Liver (tissue), 3 donors: ENCODE measurements at regions not wholly inside any gene's neighbourhood (a gene's known extent, or its start where the extent isn't known, plus 50 kb on each side); places are given as distances from the start of the nearest gene placed in this dataset.

ENCODE experiments used
- EGR1 ChIP-seq, 2 donors: IDR thresholded peaks; 2 replicates each; pipeline ENCODE4 v1.6.1; 2016 to 2018; ENCODE audit warnings: antibody characterized with exemption in 2 of 2, low read depth in 2 of 2
- FOXA1 ChIP-seq: IDR thresholded peaks from 2 replicates; pipeline ENCODE4 v1.6.1; 2016; ENCODE audit warnings: antibody characterized with exemption
- GABPA ChIP-seq, 2 donors: IDR thresholded peaks in 1 of 2; conservative IDR thresholded peaks in 1 of 2; 2 replicates each; pipeline ENCODE4 v1.6.1; 2016; ENCODE audit warnings: antibody characterized with exemption in 2 of 2, mild to moderate bottlenecking in 1 of 2, moderate library complexity in 1 of 2
- MAX ChIP-seq: IDR thresholded peaks from 2 replicates; pipeline ENCODE4 v1.6.1; 2016; ENCODE audit warnings: antibody characterized with exemption
- NR2F2 ChIP-seq: IDR thresholded peaks from 2 replicates; pipeline ENCODE4 v1.6.1; 2016; ENCODE audit warnings: antibody characterized with exemption
- RAD21 ChIP-seq, 2 donors: IDR thresholded peaks; 2 replicates each; pipeline ENCODE4 v1.6.1; 2016; ENCODE audit warnings: antibody characterized with exemption in 2 of 2, mild to moderate bottlenecking in 2 of 2
- REST ChIP-seq: IDR thresholded peaks from 2 replicates; pipeline ENCODE4 v1.6.1; 2016; ENCODE audit warnings: antibody characterized with exemption, mild to moderate bottlenecking
- RXRA ChIP-seq, 2 donors: IDR thresholded peaks; 2 replicates each; pipeline ENCODE4 v1.6.1; 2017 to 2018; ENCODE audit warnings: antibody characterized with exemption in 2 of 2, mild to moderate bottlenecking in 1 of 2
- SP1 ChIP-seq: IDR thresholded peaks from 2 replicates; pipeline ENCODE4 v1.6.1; 2018; ENCODE audit warnings: antibody characterized with exemption, mild to moderate bottlenecking
- YY1 ChIP-seq: IDR thresholded peaks from 2 replicates; pipeline ENCODE4 v1.6.1; 2016; ENCODE audit warnings: antibody characterized with exemption, mild to moderate bottlenecking
- TF ChIP-seq, protein P1 (sequence below): fragments of 150-350 bp; IDR thresholded peaks from 2 replicates; pipeline ENCODE4 v1.5.1; 2017; ENCODE audit warnings: improper control_type of control experiment, low read depth, low read length; ENCODE audit not compliant: missing input control
- TF ChIP-seq, protein P2 (sequence below): IDR thresholded peaks from 2 replicates; pipeline ENCODE4 v1.6.1; 2016; ENCODE audit warnings: antibody characterized with exemption
- donor health status: healthy.
- donor health status: healthy.

- TF ChIP-seq, protein P1, sequence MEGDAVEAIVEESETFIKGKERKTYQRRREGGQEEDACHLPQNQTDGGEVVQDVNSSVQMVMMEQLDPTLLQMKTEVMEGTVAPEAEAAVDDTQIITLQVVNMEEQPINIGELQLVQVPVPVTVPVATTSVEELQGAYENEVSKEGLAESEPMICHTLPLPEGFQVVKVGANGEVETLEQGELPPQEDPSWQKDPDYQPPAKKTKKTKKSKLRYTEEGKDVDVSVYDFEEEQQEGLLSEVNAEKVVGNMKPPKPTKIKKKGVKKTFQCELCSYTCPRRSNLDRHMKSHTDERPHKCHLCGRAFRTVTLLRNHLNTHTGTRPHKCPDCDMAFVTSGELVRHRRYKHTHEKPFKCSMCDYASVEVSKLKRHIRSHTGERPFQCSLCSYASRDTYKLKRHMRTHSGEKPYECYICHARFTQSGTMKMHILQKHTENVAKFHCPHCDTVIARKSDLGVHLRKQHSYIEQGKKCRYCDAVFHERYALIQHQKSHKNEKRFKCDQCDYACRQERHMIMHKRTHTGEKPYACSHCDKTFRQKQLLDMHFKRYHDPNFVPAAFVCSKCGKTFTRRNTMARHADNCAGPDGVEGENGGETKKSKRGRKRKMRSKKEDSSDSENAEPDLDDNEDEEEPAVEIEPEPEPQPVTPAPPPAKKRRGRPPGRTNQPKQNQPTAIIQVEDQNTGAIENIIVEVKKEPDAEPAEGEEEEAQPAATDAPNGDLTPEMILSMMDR, result no peak
- no peak for TF ChIP-seq GABPA (IDR thresholded peaks at IDR 0.05 in 1 of 2, conservative IDR thresholded peaks at IDR 0.05 in 1 of 2)
- no peak for TF ChIP-seq NR2F2
- TF ChIP-seq MAX, result no peak
- no peak for TF ChIP-seq RAD21 (IDR thresholded peaks at IDR 0.05)
- TF ChIP-seq FOXA1, result no peak
- no peak for TF ChIP-seq EGR1 (IDR thresholded peaks at IDR 0.05; ENCODE audit: low read depth in 2 of 2)
- TF ChIP-seq, protein P2, sequence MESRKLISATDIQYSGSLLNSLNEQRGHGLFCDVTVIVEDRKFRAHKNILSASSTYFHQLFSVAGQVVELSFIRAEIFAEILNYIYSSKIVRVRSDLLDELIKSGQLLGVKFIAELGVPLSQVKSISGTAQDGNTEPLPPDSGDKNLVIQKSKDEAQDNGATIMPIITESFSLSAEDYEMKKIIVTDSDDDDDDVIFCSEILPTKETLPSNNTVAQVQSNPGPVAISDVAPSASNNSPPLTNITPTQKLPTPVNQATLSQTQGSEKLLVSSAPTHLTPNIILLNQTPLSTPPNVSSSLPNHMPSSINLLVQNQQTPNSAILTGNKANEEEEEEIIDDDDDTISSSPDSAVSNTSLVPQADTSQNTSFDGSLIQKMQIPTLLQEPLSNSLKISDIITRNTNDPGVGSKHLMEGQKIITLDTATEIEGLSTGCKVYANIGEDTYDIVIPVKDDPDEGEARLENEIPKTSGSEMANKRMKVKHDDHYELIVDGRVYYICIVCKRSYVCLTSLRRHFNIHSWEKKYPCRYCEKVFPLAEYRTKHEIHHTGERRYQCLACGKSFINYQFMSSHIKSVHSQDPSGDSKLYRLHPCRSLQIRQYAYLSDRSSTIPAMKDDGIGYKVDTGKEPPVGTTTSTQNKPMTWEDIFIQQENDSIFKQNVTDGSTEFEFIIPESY, result no peak
- TF ChIP-seq SP1, result no peak
- no peak for TF ChIP-seq REST
- TF ChIP-seq RXRA (IDR thresholded peaks at IDR 0.05), result no peak
- no peak for TF ChIP-seq YY1
These were observed 272.9 kb downstream of the UTP18 start for GRCh38 chr17:51533219-51533618.
